ENCODE measurements at regions not wholly inside any gene's neighbourhood (a gene's known extent, or its start where the extent isn't known, plus 50 kb on each side); places are given as distances from the start of the nearest gene placed in this dataset.

DNA sequence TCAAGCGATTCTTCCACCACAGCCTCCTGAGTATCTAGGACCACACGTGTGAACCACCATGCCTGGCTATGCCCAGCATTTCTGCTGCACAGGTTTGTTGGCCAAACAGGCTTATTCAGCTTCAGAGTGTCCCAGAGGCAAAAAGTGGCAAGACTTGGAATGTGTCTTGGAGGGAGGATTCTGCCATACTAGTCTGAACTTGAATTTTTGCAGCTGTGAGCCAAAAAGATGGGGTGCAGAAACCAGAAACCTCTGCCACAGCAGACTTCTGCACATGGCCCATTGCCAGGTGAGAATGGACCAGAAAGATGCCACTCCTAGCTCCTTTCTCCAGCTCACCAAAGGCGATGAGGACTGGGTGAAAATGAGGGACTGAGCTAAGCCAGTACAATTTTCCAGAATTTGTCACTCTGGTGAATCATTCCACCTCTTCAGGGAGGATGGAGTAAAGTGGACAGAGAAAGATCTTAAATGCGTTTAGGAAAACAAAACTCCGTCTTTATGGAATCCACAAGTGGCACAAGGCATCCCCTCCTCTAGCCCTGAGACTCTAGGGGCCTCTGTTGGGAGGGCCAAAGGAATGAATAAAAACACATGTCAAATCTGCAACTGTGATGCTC lies 369.1 kb upstream of the CLNK start:
- no peak for DNase-seq (ENCODE audit: low read depth)

DNA sequence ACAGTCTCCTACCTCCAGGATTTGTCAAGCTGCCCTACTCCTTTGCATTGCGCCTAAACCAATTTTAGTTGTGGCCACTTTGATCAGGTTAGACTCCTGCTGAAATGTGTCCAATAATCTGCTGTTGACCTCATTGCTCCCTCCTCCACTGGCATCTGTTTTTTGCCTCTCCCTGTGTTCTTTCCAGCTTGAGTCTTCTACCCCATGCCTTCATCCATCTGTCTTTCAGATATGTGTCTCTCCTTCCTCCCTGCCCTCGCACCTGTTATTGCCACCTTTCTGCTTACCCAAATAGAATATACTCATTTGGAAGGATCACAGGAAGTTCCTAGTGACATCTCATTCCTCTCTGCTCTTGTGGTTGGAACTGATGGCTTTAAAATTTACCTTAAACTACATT lies 366.6 kb upstream of the CLNK start:
- DNase-seq (ENCODE audit: low read depth): no peak

DNA sequence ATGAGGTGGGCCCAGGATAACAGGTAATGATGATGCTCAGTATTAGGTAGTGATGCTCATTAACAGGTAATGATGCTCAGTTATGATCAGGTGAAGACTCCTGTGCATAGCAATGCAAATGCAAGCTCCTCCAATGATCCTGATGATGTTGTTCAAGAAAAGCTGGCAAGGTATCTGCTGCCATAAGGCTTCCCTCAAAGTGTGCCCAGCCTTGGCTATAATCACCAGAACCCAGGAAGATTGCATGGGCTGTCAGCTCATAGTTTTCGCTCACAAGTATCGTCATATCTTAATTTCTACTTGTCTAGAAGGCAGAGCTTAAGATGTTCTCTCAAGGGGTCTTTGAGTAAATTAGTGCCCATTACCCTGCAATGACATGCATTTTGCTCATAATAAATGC lies 366.2 kb upstream of the CLNK start:
- DNase-seq (ENCODE audit: low read depth): no peak

DNA sequence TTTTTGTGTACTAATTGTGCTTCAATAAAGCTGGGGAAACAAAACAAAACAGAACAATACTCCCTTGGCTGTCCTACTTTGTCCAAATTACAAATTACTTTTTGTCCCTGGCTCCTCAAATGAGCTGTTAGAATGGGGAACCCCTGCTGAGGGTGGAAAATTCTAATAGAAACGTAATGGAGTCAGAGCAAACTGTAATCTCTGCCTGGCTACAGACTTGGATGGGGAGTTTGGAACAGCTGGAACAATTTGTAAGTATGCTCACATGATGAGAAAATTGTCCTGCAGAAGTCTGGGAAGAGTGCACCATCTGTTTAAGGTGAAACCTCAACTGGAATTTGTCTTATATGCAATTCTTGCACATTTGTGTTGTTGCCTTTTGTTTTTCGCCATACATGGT lies 364.4 kb upstream of the CLNK start:
- DNase-seq (ENCODE audit: low read depth): no peak

DNA sequence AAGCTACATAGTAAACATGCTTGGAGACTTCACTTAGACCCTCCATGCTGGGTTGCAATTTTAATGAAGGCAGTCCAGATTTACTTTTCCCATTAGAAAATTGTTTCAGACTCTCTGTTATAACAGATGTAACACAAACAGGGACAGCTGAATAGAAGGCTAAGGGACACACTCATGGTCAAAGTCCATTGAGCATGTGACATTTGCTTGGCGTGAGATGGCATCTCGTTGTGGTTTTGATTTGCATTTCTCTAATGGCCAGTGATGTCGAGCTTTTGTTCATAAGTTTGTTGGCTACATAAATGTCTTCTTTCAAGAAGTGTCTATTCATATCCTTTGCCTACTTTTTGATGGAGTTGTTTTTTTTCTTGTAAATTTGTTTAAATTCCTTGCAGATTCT lies 358.2 kb upstream of the CLNK start:
- DNase-seq (ENCODE audit: low read depth): no peak

DNA sequence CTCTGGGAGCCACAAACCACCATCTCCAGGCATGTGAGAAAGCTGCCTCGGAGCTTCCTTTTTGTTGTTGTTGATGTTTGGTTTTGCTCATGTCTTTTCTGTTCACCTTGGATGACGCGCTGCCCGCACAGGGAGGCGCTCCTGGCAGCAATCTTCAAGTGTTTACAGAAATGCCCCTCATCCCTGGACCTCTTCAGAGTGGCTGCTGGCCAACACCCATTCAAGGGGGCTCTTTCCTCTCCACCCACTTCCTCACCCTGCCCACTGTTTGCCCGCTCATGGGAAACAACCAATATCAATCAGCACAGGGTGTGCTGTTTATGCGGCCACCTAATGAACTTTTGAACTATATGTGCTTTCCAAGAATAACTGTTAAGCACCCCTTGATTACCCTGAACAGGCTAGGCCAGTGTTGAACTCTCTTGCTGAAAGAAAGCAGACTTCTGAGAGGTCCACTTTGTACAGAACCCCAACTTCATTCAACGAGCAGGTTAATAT lies 355.1 kb upstream of the CLNK start:
- DNase-seq (ENCODE audit: low read depth): no peak

DNA sequence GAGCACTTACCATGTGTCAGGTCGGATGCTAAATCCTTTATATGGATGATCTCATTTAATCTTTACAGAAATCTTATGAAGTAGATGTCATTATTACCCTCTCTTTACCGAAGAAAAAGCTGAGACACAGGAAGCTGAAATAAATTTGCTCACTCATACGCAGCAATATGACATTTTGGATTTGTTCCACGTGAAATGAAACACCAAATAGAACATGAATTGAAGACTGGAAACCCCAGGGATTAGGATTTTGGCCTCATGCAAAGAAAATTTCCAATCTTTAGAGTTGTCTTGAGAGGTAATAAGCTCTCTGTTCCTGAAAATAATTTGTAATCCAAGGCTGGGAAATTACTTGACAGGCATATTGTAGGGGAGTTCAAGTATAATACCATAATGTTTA lies 354.4 kb upstream of the CLNK start:
- DNase-seq (ENCODE audit: low read depth): no peak

DNA sequence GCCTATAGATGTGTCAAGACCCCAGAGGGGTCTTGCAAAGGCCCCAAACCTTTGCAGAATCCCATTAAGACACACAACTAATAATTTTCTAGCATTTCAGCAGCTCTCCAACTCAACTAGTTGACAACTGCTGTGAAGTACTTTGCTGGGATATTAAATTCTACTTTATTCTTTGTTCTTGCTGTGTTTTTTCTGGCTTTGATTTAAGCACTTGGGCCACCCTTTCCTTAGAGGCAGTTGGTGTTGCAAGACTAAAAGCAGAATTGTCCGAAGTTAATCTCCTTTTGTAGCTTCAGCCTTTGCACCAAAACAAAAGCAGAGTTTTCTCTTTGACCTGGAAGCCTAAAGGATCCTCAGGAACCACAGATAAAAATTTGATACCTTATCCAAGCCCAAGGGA lies 353.1 kb upstream of the CLNK start:
- DNase-seq (ENCODE audit: low read depth): no peak

DNA sequence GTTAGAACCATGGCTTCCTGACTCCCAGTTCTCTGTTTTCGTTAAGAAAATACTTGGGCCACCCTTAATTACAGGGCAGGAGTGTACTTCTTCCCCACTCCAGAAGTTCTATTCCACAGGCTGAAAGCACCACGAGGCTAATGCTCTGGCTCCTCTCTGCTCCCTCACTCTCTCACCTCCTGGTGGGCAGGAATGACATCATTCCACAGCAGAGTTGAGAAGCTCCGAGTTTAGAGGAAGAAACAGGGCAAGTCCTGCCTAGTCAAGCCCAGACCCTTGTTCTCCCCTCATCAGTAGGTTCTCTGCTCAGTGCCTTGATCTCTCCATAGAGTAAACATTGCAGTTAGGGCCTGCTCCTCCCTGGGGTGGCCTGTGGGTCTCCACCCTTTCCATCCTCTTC lies 343.8 kb upstream of the CLNK start:
- DNase-seq (ENCODE audit: low read depth): no peak

DNA sequence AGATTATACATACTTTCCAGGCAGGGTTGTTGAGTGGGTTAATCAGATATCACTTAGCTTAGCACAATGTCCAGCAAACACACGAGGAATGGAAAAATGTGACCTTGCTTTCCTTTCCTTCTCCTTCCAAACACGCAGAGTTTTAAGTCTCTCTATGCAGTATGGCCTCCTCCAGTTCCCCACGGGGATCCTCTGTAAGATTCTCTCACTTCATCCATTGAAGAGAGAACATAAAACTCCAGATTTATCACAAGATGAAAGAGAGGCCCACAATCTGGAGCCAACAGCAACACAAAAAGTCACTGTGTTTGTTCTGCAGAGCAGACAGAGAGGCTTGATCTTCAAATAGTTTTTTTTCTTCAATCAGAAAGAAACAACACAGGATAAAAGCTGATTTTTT lies 336.8 kb upstream of the CLNK start:
- DNase-seq (ENCODE audit: low read depth): no peak

DNA sequence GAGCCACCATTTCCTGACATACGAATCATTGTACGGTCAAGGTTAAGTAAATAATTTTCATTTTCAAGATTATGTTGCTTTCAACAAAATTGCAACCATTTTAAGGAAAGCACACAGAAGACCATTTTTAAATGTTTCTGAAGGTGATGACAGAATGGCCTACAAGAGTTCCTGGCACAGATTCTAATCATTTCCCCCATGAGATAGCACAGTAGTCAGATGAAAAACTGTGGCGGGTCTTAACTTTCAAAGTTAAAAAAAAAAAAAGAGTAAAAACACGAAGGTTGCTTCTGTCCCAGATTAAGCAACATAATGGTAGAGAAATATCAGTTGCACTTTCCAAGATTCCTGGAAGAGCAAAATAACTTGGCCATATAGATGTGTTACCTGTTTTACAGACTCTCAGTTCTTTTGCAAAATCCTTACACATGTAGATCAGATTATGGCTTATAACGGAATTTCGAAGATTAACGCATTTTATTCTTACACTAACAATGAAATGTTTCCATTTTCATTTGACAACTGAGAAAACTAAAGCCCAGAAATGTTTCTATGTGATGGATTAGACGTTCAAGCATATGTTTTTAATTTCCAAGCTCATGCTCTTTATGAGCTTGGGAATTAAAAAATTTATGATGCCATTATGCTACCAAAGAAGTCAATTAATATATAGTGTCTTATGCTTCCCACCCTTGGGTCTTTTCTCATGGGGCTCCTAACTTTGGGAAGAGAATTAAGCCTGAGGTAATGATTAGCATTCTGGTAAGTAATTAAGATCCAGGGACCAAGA lies 335.1 kb upstream of the CLNK start:
- no peak for DNase-seq (ENCODE audit: low read depth)

DNA sequence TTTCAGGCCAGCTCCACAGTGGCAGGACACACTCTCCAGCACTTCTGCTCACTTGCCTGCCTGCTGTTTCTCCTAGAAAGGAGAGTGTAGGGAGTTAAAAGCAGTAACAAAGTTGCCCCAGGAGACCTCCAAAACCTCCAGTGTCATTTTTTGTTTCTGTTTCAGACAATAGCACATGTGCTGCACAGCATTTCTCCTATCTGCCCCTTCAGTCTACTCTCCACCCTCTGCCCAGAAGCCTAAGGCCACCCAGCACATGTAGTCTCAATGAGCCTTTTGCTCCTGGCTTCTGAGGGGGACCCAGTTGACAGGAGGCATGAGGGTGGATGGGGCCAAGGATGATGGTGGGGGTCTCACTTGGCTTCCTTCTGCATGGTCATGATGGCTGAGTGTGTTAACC lies 329.6 kb upstream of the CLNK start:
- DNase-seq (ENCODE audit: low read depth): no peak

DNA sequence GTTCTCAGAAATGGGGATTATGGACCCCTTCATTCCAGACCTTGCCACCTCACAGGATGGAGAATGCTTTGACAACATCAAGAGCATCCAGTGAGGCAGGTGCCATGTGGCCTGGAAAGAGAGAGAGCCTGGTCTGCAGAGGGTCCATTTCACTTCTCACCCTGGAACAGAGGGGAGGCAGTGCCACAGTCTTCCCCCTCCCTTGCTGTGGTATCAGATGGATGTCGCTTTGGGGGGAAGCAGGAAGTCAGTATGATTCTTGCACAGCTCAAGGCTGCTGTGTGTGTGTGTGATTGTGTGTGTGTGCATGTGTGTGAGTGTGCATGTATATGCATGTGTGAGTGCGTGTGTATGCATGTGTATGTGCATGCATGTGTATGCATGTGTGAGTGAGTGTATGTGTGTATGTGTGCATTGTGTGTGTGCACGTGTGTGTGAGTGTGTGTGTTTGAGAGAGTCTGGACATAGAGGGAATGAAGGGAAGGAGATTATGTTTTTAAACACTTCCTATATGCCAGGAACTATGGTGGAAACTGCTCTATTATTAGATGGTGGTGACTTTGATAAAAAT lies 328.6 kb upstream of the CLNK start:
- no peak for DNase-seq (ENCODE audit: low read depth)

DNA sequence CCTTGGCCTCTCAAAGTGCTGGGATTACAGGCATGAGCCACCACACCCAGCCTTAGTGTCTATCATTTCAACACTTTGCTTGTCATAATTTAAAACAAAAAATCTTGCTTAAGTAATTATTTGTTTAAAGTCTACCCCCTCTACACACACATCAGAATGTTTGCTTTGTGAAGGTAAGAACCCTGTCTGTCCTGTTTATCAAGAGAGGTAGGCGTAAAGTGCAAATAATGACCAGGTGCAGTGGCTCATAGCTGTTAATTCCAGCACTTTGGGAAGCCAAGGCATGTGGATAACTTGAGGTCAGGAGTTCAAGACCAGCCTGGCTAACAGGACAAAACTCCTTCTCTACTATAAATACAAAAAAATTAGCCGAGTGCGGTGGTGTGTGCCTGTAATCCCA lies 326.7 kb upstream of the CLNK start:
- no peak for DNase-seq (ENCODE audit: low read depth)

DNA sequence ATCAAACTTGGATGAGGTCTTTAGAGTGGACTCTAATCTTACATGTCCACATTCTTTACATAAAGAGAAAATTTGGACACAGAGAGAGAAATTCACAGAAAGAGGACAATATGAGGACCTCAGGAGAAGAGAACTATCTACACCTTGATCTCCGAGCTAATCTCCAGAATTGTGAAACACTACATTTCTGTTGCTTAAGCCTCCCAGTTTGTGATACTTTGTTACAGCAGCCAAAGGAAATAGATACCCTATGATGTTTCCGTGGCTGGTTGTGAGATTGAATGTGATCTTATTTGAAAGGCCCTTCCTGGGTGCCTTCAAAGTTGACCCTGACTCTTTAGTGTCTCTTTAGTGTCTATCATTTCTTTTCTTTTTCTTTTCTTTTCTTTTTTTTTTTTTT lies 326.1 kb upstream of the CLNK start:
- DNase-seq (ENCODE audit: low read depth): no peak

DNA sequence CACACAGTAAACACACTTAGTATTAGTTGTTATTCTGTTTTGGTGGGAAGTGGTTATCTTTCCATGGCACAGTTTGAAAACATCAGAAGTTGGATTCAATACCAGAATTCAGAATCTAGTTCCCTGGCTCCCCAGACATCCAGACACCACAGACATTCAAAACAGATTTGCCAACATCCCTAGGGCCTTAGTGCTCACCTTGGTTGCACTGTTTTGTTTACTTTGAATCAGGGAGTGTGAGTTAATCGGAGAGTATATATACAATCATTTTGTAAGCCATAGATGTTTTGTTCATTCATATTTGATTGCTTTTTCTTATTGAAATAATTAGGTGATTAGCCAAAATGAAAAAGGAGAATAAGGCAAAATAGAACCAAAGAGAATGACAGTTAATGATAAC lies 324.7 kb upstream of the CLNK start:
- no peak for DNase-seq (ENCODE audit: low read depth)

DNA sequence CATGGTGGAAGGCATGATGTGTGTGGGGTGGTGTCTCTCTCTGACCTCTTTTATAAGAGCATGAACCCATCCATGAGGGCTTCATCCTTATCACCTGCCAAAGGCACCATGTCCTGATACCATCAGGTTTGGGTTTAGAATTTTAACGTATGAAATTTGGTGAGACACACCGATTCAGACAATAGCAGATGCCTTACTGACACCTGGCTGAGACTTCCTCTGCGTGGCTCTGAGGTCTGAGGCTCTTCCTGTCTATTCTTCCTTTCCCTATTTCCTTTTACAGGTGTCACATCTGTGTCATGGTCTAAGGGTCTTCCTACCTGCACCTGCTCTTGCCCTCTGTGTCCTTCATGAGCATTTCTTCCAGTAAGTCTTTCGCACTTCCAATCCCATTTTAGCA lies 320.7 kb upstream of the CLNK start:
- DNase-seq (ENCODE audit: low read depth): no peak

DNA sequence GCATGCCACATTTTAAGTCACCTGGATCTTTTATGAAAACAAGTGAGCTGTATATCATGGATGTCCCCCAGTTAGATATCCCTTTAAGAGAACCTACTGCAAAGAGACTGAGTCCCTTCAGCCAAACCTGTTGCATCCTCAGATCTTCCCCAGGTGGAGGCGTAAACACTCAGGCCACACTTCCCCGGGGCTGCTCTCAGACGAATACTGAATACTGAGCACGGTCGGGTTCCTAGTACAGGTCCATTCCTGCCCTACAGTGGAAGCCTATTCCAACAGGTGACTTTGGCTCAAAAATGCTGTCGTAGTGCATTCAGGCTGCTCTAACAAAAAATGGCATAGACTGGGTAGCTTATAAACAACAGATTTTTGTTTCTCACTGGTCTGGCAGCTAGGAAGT lies 320.2 kb upstream of the CLNK start:
- DNase-seq (ENCODE audit: low read depth): no peak

DNA sequence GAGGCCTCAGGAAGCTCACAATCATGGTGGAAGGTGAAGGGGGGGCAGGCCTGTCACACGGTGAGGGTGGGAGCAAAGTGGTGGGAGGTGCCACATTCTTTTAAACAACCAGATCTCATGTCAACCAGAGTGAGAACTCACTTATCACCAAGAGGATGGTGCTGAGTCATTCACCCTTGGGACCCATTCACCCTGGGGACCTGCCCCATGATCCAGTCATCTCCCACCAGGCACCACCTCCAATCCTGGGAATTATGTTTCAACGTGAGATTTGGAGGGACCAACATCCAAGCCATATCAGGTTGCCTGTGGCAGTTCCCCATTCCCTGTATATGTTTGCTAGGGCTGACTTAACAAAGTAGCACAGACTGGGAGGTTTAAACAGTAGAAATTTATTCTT lies 318.4 kb upstream of the CLNK start:
- DNase-seq (ENCODE audit: low read depth): no peak

DNA sequence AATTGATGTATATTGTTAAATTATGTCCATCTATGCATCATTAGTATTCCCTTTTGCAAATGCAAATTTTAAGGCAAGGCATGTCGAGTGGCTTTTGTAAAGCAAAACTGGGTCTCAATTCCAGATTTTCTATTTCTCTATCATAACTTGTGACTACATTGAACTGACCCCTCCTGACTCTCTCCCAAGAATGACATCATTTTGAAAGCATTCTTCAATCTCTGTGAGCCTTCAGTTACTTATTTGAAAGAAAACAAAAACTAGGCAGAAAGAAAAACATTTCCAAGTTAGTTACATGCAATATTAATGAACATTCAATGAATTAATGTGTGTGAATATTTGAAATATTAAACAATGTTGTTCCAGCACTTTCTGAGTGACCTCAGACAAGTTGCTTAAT lies 314.3 kb upstream of the CLNK start:
- DNase-seq (ENCODE audit: low read depth): peak; percentile 46

DNA sequence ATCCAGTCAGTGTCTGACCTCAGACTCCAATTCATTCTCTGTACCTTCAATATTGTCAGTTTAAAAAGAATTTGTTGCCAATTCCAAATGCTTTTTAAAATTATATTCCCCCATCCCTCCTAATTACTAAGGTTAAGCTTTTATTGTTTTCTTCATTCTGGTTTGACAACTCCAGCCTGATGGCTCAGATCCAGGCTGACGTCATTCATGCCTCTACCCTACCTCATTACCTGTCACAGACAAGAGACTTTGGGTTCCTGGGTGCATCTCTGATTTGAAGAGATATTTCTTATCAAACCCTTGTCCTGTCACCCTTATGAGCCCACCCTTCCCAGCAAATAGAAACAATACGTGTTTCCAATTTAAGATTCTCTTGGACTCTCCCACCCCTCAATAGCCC lies 300.2 kb upstream of the CLNK start:
- no peak for DNase-seq (ENCODE audit: low read depth)

DNA sequence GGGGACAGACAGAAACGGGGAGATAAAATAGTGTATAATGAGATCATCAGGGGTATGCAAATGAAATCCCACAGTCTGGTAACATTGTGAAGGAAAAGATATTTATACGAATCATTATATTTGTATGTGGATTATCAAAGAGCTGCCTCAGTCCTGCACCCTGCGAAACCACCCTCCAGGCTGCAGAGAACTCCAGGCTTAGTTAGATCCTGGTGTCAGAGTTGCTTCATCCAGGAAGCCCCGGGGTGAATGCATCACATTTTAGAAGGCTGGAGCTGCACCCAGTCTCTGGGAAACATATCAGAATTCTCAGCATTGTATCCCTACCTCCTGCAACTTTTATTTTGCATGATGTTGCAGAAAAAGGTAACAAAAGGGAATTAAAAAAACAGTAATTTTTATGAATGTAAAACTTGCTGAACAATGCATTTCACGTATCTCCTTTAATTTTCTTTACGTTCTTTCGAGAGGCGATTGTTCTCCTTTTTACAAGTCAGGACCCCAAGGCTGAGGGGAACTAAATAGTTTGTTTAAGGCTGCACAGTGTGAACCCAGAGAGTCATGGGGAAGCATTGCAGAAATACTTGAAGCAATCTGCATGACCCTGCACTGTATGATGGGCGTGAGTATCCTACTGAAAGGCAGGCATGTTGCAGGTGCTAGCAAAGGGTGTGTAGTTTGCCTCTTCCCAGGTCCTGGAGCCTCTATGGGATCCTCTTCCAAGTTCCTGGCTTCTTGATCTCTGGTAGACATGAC lies 299.5 kb upstream of the CLNK start:
- DNase-seq (ENCODE audit: low read depth): no peak

DNA sequence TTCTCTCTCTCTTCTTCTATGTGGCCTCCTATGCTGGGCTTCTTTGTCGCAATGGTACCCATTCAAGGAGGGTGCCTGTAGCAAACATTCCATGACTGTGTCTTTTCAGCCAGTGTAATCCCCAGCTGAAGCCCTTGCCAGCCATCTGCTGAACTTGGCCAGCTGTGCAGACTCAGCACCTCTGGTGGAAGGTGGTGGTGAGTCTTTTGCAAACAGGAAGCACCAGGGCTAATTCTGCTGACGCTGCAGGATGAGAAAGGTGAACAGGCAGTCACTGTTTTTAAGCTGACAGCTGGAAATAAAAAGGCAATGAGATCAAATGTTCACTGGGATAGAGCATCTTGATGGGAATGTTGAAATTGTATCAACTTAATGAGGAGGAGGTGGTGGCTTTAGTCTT lies 298.7 kb upstream of the CLNK start:
- DNase-seq (ENCODE audit: low read depth): no peak

Data from non-pigmented ciliary epithelial cell (primary cell).